ENCODE measurements at regions not wholly inside any gene's neighbourhood (a gene's known extent, or its start where the extent isn't known, plus 50 kb on each side); places are given as distances from the start of the nearest gene placed in this dataset.

GRCh38 chr1:22225858-22226589, 83.1 kb upstream of the WNT4 start:
- TF ChIP-seq, protein P1, sequence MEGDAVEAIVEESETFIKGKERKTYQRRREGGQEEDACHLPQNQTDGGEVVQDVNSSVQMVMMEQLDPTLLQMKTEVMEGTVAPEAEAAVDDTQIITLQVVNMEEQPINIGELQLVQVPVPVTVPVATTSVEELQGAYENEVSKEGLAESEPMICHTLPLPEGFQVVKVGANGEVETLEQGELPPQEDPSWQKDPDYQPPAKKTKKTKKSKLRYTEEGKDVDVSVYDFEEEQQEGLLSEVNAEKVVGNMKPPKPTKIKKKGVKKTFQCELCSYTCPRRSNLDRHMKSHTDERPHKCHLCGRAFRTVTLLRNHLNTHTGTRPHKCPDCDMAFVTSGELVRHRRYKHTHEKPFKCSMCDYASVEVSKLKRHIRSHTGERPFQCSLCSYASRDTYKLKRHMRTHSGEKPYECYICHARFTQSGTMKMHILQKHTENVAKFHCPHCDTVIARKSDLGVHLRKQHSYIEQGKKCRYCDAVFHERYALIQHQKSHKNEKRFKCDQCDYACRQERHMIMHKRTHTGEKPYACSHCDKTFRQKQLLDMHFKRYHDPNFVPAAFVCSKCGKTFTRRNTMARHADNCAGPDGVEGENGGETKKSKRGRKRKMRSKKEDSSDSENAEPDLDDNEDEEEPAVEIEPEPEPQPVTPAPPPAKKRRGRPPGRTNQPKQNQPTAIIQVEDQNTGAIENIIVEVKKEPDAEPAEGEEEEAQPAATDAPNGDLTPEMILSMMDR (IDR thresholded peaks at IDR 0.05; ENCODE audit: low read depth, low read length): no peak
- DNase-seq (ENCODE audit: low read depth in 2 of 2): no peak
- H3K4me3 ChIP-seq (replicated peaks in 1 of 2; ENCODE audit: low read depth in 2 of 2, low read length in 2 of 2): no peak overlapping the region

- no peak for DNase-seq (ENCODE audit: low read depth in 2 of 2)
- no peak overlapping the region for H3K4me3 ChIP-seq (replicated peaks in 1 of 2; ENCODE audit: low read depth in 2 of 2, low read length in 2 of 2)
- TF ChIP-seq, protein P1 (IDR thresholded peaks at IDR 0.05; ENCODE audit: low read depth, low read length): no peak
These were observed 85.2 kb upstream of the WNT4 start for GRCh38 chr1:22228074-22228473.

GRCh38 chr1:22228505-22228911, 85.6 kb upstream of the WNT4 start:
- TF ChIP-seq, protein P1 (IDR thresholded peaks at IDR 0.05; ENCODE audit: low read depth, low read length): no peak
- no peak overlapping the region for H3K4me3 ChIP-seq (replicated peaks in 1 of 2; ENCODE audit: low read depth in 2 of 2, low read length in 2 of 2)
- DNase-seq (ENCODE audit: low read depth in 2 of 2): no peak

DNA sequence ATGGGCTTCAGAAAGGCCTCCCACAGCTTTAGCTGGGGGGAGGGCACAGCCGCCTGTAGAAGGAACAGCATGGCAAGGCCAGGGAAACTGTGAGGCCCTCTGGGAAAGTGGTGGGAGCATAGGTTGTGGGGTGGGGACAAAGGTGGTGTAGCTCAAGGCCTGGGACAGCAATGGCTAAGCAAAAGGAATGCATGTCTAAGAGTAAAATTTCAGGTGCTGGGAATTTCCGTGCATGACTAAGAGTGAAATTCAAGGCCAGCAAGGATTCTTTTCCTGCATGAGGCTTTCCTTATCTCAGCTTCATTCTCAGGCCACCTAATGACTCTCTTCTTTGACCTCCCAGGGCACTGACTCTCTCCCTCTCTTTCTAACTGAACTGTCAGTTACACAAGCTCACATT, 86.5 kb upstream of the WNT4 start:
- DNase-seq (ENCODE audit: low read depth in 2 of 2): peak; percentile 28 to 77
- TF ChIP-seq, protein P1 (IDR thresholded peaks at IDR 0.05; ENCODE audit: low read depth, low read length): no peak
- H3K4me3 ChIP-seq (replicated peaks in 1 of 2; ENCODE audit: low read depth in 2 of 2, low read length in 2 of 2): no peak overlapping the region

GRCh38 chr1:22231068-22231593, 88.2 kb upstream of the WNT4 start:
- TF ChIP-seq, protein P1 (IDR thresholded peaks at IDR 0.05; ENCODE audit: low read depth, low read length): no peak
- DNase-seq (ENCODE audit: low read depth in 2 of 2): no peak
- H3K4me3 ChIP-seq (replicated peaks in 1 of 2; ENCODE audit: low read depth in 2 of 2, low read length in 2 of 2): no peak overlapping the region

DNA sequence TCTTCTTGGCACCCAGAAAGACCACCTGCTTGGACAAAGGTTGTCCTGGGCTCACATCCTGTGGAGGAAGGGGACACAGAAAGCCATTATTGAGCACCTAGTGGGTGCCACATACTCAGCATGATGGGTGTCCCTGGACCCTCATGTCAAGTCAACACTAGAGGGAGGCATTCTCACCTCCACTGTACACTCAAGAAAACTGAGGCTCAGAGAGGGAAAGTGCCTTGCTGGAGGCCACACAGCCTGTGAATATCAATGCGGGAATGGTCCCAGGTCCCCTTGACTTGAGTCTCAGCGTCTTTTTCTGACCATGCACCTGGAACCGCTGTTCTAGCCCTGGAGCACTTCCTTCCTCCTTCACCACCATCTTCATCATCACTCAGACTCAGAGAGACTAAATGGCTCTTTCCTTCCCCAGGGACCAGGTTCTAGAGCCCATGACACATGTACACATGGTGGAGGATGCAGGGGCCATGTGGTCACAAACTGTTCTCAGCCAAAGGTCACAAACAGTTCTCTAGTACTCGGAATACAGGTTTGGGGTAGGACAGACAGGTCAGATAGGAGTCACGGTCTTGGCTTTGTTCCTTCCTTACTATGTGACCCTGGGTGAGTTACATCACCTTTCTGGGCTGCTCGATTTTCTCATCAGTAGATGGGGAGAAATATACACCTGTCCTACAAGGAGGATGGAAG, 89.2 kb upstream of the WNT4 start:
- H3K4me3 ChIP-seq (replicated peaks in 1 of 2; ENCODE audit: low read depth in 2 of 2, low read length in 2 of 2): no peak overlapping the region
- TF ChIP-seq, protein P1 (IDR thresholded peaks at IDR 0.05; ENCODE audit: low read depth, low read length): peak; percentile 7
- DNase-seq (ENCODE audit: low read depth in 2 of 2): no peak

Data from cardiac fibroblast (primary cell).